ENCODE measurements at regions not wholly inside any gene's neighbourhood (a gene's known extent, or its start where the extent isn't known, plus 50 kb on each side); places are given as distances from the start of the nearest gene placed in this dataset.

DNA sequence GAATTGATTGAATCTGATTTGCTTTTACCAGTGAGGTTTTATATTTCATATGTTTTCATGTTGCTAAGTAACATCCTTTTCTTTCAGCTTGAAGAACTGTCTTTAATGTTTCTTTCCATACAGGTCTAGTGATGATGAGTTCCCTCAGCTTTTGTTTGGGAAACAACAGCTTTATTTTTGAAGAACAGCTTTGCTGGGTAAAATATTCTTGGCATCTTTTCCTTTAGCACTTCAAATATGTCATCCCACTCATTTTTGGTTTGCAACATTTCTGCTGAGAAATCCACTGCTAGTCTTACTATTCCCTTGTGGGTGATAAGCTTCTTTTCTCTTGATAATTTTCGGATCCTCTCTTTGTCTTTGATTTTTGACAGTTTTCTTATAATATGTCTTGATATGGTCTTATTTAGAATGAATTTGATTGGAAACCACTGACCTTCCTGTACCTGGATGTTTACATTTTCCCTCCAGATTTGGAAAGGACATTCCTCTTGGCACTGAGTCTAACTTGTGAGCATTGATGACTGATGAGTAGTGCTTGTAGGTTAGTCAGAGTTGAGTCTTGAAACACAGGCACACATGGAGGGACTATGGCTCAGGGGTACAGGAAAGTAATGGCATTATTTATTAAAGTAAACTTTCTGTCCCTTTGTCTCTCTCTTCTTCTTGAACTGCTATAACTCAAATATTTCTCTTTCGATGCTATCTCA lies 220.3 kb downstream of the SPATA31D1 start:
- Histone ChIP-seq H4K8ac (ENCODE audit: low read depth, low read length) (no peak overlapping the region), H3K27ac (replicated peaks; ENCODE audit: low read length) (no peak overlapping the region)
- WGBS, 2 donors (ENCODE audit: extremely low coverage in 2 of 2, insufficient read length in 2 of 2, insufficient replicate concordance in 1 of 2), result no CpG with 5 or more reads among the region's 2 CpGs

GRCh38 chr9:82209797-82210470 lies 221.4 kb downstream of the SPATA31D1 start:
- Histone ChIP-seq H3K4ac (ENCODE audit: low read length) (no peak overlapping the region), H2BK12ac (ENCODE audit: low read length) (no peak overlapping the region), H3K23ac (ENCODE audit: low read depth, low read length, poor library complexity) (no peak overlapping the region), H4K91ac (ENCODE audit: low read depth, low read length, poor library complexity) (no peak overlapping the region), H3K14ac (ENCODE audit: low read length) (no peak overlapping the region), H3K27ac (replicated peaks; ENCODE audit: low read length) (no peak overlapping the region), H3K9me3 (replicated peaks in 1 of 2; ENCODE audit: control insufficient read depth in 2 of 2, insufficient read depth in 1 of 2, low read depth in 1 of 2, low read length in 2 of 2) (no peaks in the 10 kb centered on the region), H3K4me2 (ENCODE audit: insufficient read depth, low read length, poor library complexity, severe bottlenecking) (no peak overlapping the region), H3K4me3 (ENCODE audit: low read length in 2 of 2) (no peak overlapping the region), H2AK5ac (ENCODE audit: low read depth, low read length) (no peak overlapping the region), H4K8ac (ENCODE audit: low read depth, low read length) (no peak overlapping the region), H3K36me3 (replicated peaks in 1 of 2; ENCODE audit: control insufficient read depth in 2 of 2, insufficient read depth in 2 of 2, low read length in 2 of 2) (no peaks in the 10 kb centered on the region), H2BK5ac (ENCODE audit: low read length) (no peak overlapping the region), H3K27me3 (ENCODE audit: control insufficient read depth in 3 of 3, insufficient read depth in 3 of 3, low read depth in 1 of 3, low read length in 3 of 3) (no peaks in the 10 kb centered on the region), H3K4me1 (ENCODE audit: control insufficient read depth in 2 of 2, insufficient read depth in 1 of 2, low read depth in 1 of 2, low read length in 2 of 2) (no peaks in the 10 kb centered on the region), H2BK15ac (ENCODE audit: low read length) (no peak overlapping the region), H2AFZ (ENCODE audit: low read length) (no peak overlapping the region), H2BK120ac (ENCODE audit: low read depth, low read length) (no peak overlapping the region), H3K79me1 (ENCODE audit: low read depth, low read length) (no peaks in the 10 kb centered on the region), H3K18ac (ENCODE audit: low read length) (no peak overlapping the region), H3K9ac (ENCODE audit: low read depth, low read length, poor library complexity) (no peak overlapping the region)
- WGBS, 2 donors (ENCODE audit: extremely low coverage in 2 of 2, insufficient read length in 2 of 2, insufficient replicate concordance in 1 of 2), result no CpG with 5 or more reads among the region's 1 CpG
- DNase-seq (ENCODE audit: low spot score), result no peak

More for the DNA sequence above, 220.3 kb downstream of the SPATA31D1 start:
- H3K4me2 ChIP-seq (ENCODE audit: insufficient read depth, low read length, poor library complexity, severe bottlenecking), result no peak overlapping the region
- no peaks in the 10 kb centered on the region for H3K79me1 ChIP-seq (ENCODE audit: low read depth, low read length)
- H2BK15ac ChIP-seq (ENCODE audit: low read length), result no peak overlapping the region
- no peak overlapping the region for H2AFZ ChIP-seq (ENCODE audit: low read length)
- no peak overlapping the region for H2BK12ac ChIP-seq (ENCODE audit: low read length)
- H3K18ac ChIP-seq (ENCODE audit: low read length), result no peak overlapping the region
- H3K9ac ChIP-seq (ENCODE audit: low read depth, low read length, poor library complexity), result no peak overlapping the region
- no peak overlapping the region for H2AK5ac ChIP-seq (ENCODE audit: low read depth, low read length)
- no peaks in the 10 kb centered on the region for H3K36me3 ChIP-seq (replicated peaks in 1 of 2; ENCODE audit: control insufficient read depth in 2 of 2, insufficient read depth in 2 of 2, low read length in 2 of 2)
- no peak overlapping the region for H4K91ac ChIP-seq (ENCODE audit: low read depth, low read length, poor library complexity)
- no peaks in the 10 kb centered on the region for H3K27me3 ChIP-seq (ENCODE audit: control insufficient read depth in 3 of 3, insufficient read depth in 3 of 3, low read depth in 1 of 3, low read length in 3 of 3)
- no peak overlapping the region for H3K23ac ChIP-seq (ENCODE audit: low read depth, low read length, poor library complexity)
- no peak overlapping the region for H2BK120ac ChIP-seq (ENCODE audit: low read depth, low read length)
- no peaks in the 10 kb centered on the region for H3K4me1 ChIP-seq (ENCODE audit: control insufficient read depth in 2 of 2, insufficient read depth in 1 of 2, low read depth in 1 of 2, low read length in 2 of 2)
- H3K14ac ChIP-seq (ENCODE audit: low read length), result no peak overlapping the region
- H3K4ac ChIP-seq (ENCODE audit: low read length), result no peak overlapping the region
- H2BK5ac ChIP-seq (ENCODE audit: low read length), result no peak overlapping the region
- no peaks in the 10 kb centered on the region for H3K9me3 ChIP-seq (replicated peaks in 1 of 2; ENCODE audit: control insufficient read depth in 2 of 2, insufficient read depth in 1 of 2, low read depth in 1 of 2, low read length in 2 of 2)
- no peak overlapping the region for H3K4me3 ChIP-seq (ENCODE audit: low read length in 2 of 2)
- no peak for DNase-seq (ENCODE audit: low spot score)

GRCh38 chr9:82212885-82213284 lies 224.3 kb downstream of the SPATA31D1 start:
- Histone ChIP-seq H2BK12ac (ENCODE audit: low read length) (no peak overlapping the region), H3K9ac (ENCODE audit: low read depth, low read length, poor library complexity) (no peak overlapping the region)

GRCh38 chr9:82216435-82216834 lies 227.9 kb downstream of the SPATA31D1 start:
- Histone ChIP-seq H3K14ac (ENCODE audit: low read length) (no peak overlapping the region), H3K9ac (ENCODE audit: low read depth, low read length, poor library complexity) (no peak overlapping the region), H3K4ac (ENCODE audit: low read length) (no peak overlapping the region), H3K9me3 (replicated peaks in 1 of 2; ENCODE audit: control insufficient read depth in 2 of 2, insufficient read depth in 1 of 2, low read depth in 1 of 2, low read length in 2 of 2) (no peaks in the 10 kb centered on the region), H3K36me3 (replicated peaks in 1 of 2; ENCODE audit: control insufficient read depth in 2 of 2, insufficient read depth in 2 of 2, low read length in 2 of 2) (no peaks in the 10 kb centered on the region), H3K23ac (ENCODE audit: low read depth, low read length, poor library complexity) (no peak overlapping the region), H3K4me1 (ENCODE audit: control insufficient read depth in 2 of 2, insufficient read depth in 1 of 2, low read depth in 1 of 2, low read length in 2 of 2) (no peaks in the 10 kb centered on the region), H3K79me1 (ENCODE audit: low read depth, low read length) (no peaks in the 10 kb centered on the region), H3K18ac (ENCODE audit: low read length) (no peak overlapping the region), H2BK120ac (ENCODE audit: low read depth, low read length) (no peak overlapping the region), H2AFZ (ENCODE audit: low read length) (no peak overlapping the region), H2BK5ac (ENCODE audit: low read length) (no peak overlapping the region), H3K27me3 (ENCODE audit: control insufficient read depth in 3 of 3, insufficient read depth in 3 of 3, low read depth in 1 of 3, low read length in 3 of 3) (no peaks in the 10 kb centered on the region), H3K4me3 (ENCODE audit: low read length in 2 of 2) (no peak overlapping the region), H3K27ac (replicated peaks; ENCODE audit: low read length) (no peak overlapping the region), H2BK15ac (ENCODE audit: low read length) (no peak overlapping the region), H4K91ac (ENCODE audit: low read depth, low read length, poor library complexity) (no peak overlapping the region), H2AK5ac (ENCODE audit: low read depth, low read length) (no peak overlapping the region), H4K8ac (ENCODE audit: low read depth, low read length) (no peak overlapping the region), H2BK12ac (ENCODE audit: low read length) (no peak overlapping the region), H3K4me2 (ENCODE audit: insufficient read depth, low read length, poor library complexity, severe bottlenecking) (no peak overlapping the region)
- DNase-seq (ENCODE audit: low spot score), result no peak
- no CpG with 5 or more reads among the region's 5 CpGs for WGBS, 2 donors (ENCODE audit: extremely low coverage in 2 of 2, insufficient read length in 2 of 2, insufficient replicate concordance in 1 of 2)

More at GRCh38 chr9:82212885-82213284, 224.3 kb downstream of the SPATA31D1 start:
- H3K4me2 ChIP-seq (ENCODE audit: insufficient read depth, low read length, poor library complexity, severe bottlenecking), result no peak overlapping the region
- H2AK5ac ChIP-seq (ENCODE audit: low read depth, low read length), result no peak overlapping the region
- H2AFZ ChIP-seq (ENCODE audit: low read length), result no peak overlapping the region
- no peaks in the 10 kb centered on the region for H3K36me3 ChIP-seq (replicated peaks in 1 of 2; ENCODE audit: control insufficient read depth in 2 of 2, insufficient read depth in 2 of 2, low read length in 2 of 2)
- H4K91ac ChIP-seq (ENCODE audit: low read depth, low read length, poor library complexity), result no peak overlapping the region
- H3K4ac ChIP-seq (ENCODE audit: low read length), result no peak overlapping the region
- H3K23ac ChIP-seq (ENCODE audit: low read depth, low read length, poor library complexity), result no peak overlapping the region
- no peak overlapping the region for H3K27ac ChIP-seq (replicated peaks; ENCODE audit: low read length)
- no CpG with 5 or more reads among the region's 1 CpG for WGBS, 2 donors (ENCODE audit: extremely low coverage in 2 of 2, insufficient read length in 2 of 2, insufficient replicate concordance in 1 of 2)
- H3K79me1 ChIP-seq (ENCODE audit: low read depth, low read length), result no peaks in the 10 kb centered on the region
- H4K8ac ChIP-seq (ENCODE audit: low read depth, low read length), result no peak overlapping the region
- H3K4me3 ChIP-seq (ENCODE audit: low read length in 2 of 2), result no peak overlapping the region
- no peak overlapping the region for H3K18ac ChIP-seq (ENCODE audit: low read length)
- no peak overlapping the region for H3K14ac ChIP-seq (ENCODE audit: low read length)
- H2BK5ac ChIP-seq (ENCODE audit: low read length), result no peak overlapping the region
- H3K27me3 ChIP-seq (ENCODE audit: control insufficient read depth in 3 of 3, insufficient read depth in 3 of 3, low read depth in 1 of 3, low read length in 3 of 3), result no peaks in the 10 kb centered on the region
- no peaks in the 10 kb centered on the region for H3K9me3 ChIP-seq (replicated peaks in 1 of 2; ENCODE audit: control insufficient read depth in 2 of 2, insufficient read depth in 1 of 2, low read depth in 1 of 2, low read length in 2 of 2)
- no peak overlapping the region for H2BK15ac ChIP-seq (ENCODE audit: low read length)
- no peak for DNase-seq (ENCODE audit: low spot score)
- H2BK120ac ChIP-seq (ENCODE audit: low read depth, low read length), result no peak overlapping the region
- no peaks in the 10 kb centered on the region for H3K4me1 ChIP-seq (ENCODE audit: control insufficient read depth in 2 of 2, insufficient read depth in 1 of 2, low read depth in 1 of 2, low read length in 2 of 2)
